OCI-LY1 (cell line): ENCODE measurements at regions not wholly inside any gene's neighbourhood (a gene's known extent, or its start where the extent isn't known, plus 50 kb on each side); places are given as distances from the start of the nearest gene placed in this dataset.

Experiments used
- CTCF ChIP-seq: fragments of 200-600 bp; sonication (generic), shearing (Covaris generic); IDR thresholded peaks from 2 replicates; pipeline ENCODE4 v1.5.1; 2017; ENCODE audit warnings: mild to moderate bottlenecking, antibody characterized with exemption, low read length, moderate library complexity, mixed read lengths
- EZH2 ChIP-seq: fragments of 200-600 bp; sonication (generic), shearing (Covaris generic); IDR thresholded peaks from 2 replicates; pipeline ENCODE4 v1.8.0; 2017; ENCODE audit warnings: borderline replicate concordance, mixed run types, mild to moderate bottlenecking, antibody characterized with exemption, low read length, moderate library complexity, mixed read lengths

GRCh38 chrX:139167282-139167681 is 363.3 kb upstream of the F9 start:
- no peak for TF ChIP-seq CTCF
- TF ChIP-seq EZH2 = no peak
